K562 (cell line): ENCODE measurements at regions not wholly inside any gene's neighbourhood (a gene's known extent, or its start where the extent isn't known, plus 50 kb on each side); places are given as distances from the start of the nearest gene placed in this dataset.
"Not testable (repeated sequence)": the region's sequence is repeated elsewhere in the genome, so short reads cannot be mapped to it uniquely, and the experiment has no call there.

Experiments
- ATAC-seq: fragments of 200-7000 bp; cut with Tn5 transposase; 3 replicates; pipeline ENCODE4 v1.9.1; 2020; ENCODE audit warnings: moderate library complexity
- BruUV-seq: library from RNA; stranded (reverse); fragments of 400-500 nt; replicated peaks from 2 replicates; lab custom pipeline; 2021; lab: Mats Ljungman, UMichigan
- CTCF ChIA-PET: fragments of 300-600 bp; formaldehyde crosslinking; extraction: SDS; loops from one replicate; lab custom pipeline; 2021; ENCODE audit warnings: low intra/inter-chr PET ratio; lab: Yijun Ruan, JAX
- POLR2A ChIA-PET: fragments of 300-600, 350-650 bp; sonication (Branson Sonifier 250); formaldehyde crosslinking; extraction: SDS; loops from one replicate; lab custom pipeline; 2021; ENCODE audit warnings: antibody characterized with exemption, inconsistent platforms; lab: Yijun Ruan, JAX
- DNase-seq, 4 experiments: peaks; one replicate each; pipeline versions ENCODE4 v3.0.0 to v3.0.0-alpha.2; 2011 to 2018; ENCODE audit warnings: low spot score in 3 of 4, mixed read lengths in 3 of 4; ENCODE audit errors: extremely low read depth in 1 of 4
- FAIRE-seq: peaks from 2 replicates; lab custom pipeline; 2011; peaks lifted over from hg19 to GRCh38; lab: Jason Lieb, UNC
- H2AFZ ChIP-seq: 2 replicates; pipeline ENCODE4 v1.6.0; 2011; ENCODE audit warnings: low read depth, low read length, control low read depth, inconsistent platforms
- H3K27ac ChIP-seq: fragments of 200-600 bp; 3 replicates; pipeline ENCODE4 v1.8.0; 2011; ENCODE audit warnings: low read depth, mild to moderate bottlenecking, control low read depth, inconsistent platforms, low read length, moderate library complexity, mixed read lengths; ENCODE audit errors: extremely low read depth
- H3K27me3 ChIP-seq, 2 experiments: fragments of 300-600 bp in 1 of 2; 2 replicates in 1 of 2; 3 replicates in 1 of 2; pipeline versions ENCODE4 v1.6.0 to v1.8.0; 2011; ENCODE audit warnings: inconsistent platforms in 2 of 2, low read length in 2 of 2, mild to moderate bottlenecking in 1 of 2, mixed read lengths in 1 of 2, moderate library complexity in 1 of 2; ENCODE audit not compliant: control insufficient read depth in 2 of 2, insufficient read depth in 2 of 2
- H3K36me3 ChIP-seq: fragments of 300-600 bp; 3 replicates; pipeline ENCODE4 v1.8.0; 2011; ENCODE audit warnings: mild to moderate bottlenecking, low read length, inconsistent platforms; ENCODE audit not compliant: control insufficient read depth, insufficient read depth
- H3K4me1 ChIP-seq, 2 experiments: fragments of 200-600 bp in 1 of 2; replicated peaks in 1 of 2; 2 replicates in 1 of 2; 3 replicates in 1 of 2; pipeline versions ENCODE4 v1.5.1 to v1.8.0; 2011; ENCODE audit warnings: inconsistent platforms in 2 of 2, low read length in 2 of 2, mild to moderate bottlenecking in 1 of 2, mixed read lengths in 1 of 2, moderate library complexity in 1 of 2; ENCODE audit not compliant: control insufficient read depth in 2 of 2, insufficient read depth in 2 of 2
- H3K4me2 ChIP-seq: 2 replicates; pipeline ENCODE4 v1.6.1; 2011; ENCODE audit warnings: low read length, control low read depth, inconsistent platforms, mixed read lengths; ENCODE audit not compliant: insufficient read depth
- H3K4me3 ChIP-seq: fragments of 200-600 bp; sonication (generic), shearing (Covaris generic); 2 replicates; pipeline ENCODE4 v1.5.1; 2016; ENCODE audit warnings: control low read depth, inconsistent platforms
- H3K79me2 ChIP-seq: fragments of 200-600 bp; 3 replicates; pipeline ENCODE4 v1.8.0; 2011; ENCODE audit warnings: low read length, inconsistent platforms; ENCODE audit not compliant: control insufficient read depth, insufficient read depth
- H3K9ac ChIP-seq, 2 experiments: 2 replicates each; pipeline versions ENCODE4 v1.6.0 to v1.6.1; 2011; ENCODE audit warnings: low read depth in 2 of 2, low read length in 2 of 2, control low read depth in 1 of 2, inconsistent platforms in 1 of 2, mild to moderate bottlenecking in 1 of 2, mixed read lengths in 1 of 2; ENCODE audit not compliant: insufficient read depth in 1 of 2
- H3K9me1 ChIP-seq: one replicate; pipeline ENCODE4 v1.6.0; 2011; ENCODE audit warnings: inconsistent platforms, mild to moderate bottlenecking, low read length, moderate library complexity; ENCODE audit not compliant: control insufficient read depth, insufficient read depth
- H3K9me3 ChIP-seq: replicated peaks from 2 replicates; pipeline ENCODE4 v1.5.1; 2011; ENCODE audit warnings: low read depth, low read length, inconsistent platforms; ENCODE audit not compliant: control insufficient read depth, insufficient read depth
- H4K20me1 ChIP-seq: replicated peaks from 2 replicates; pipeline ENCODE4 v1.6.1; 2011; ENCODE audit warnings: low read length, inconsistent platforms, mixed read lengths; ENCODE audit not compliant: control insufficient read depth, insufficient read depth
- CBX3 ChIP-seq, 2 experiments: IDR thresholded peaks; 1 replicate in 1 of 2; 2 replicates in 1 of 2; pipeline ENCODE4 v1.6.1; 2012; ENCODE audit warnings: inconsistent platforms in 2 of 2, low read length in 2 of 2, borderline replicate concordance in 1 of 2, control low read depth in 1 of 2
- DIDO1 ChIP-seq: fragments of 450-650 bp; IDR thresholded peaks from 2 replicates; pipeline ENCODE4 v1.6.1; 2016; ENCODE audit warnings: low read depth, missing biosample characterization, missing genetic modification characterization
- ELK1 ChIP-seq: sonication (generic); formaldehyde crosslinking; IDR thresholded peaks from 2 replicates; pipeline ENCODE4 v1.8.1; 2022; ENCODE audit warnings: missing genetic modification reagents
- FUS ChIP-seq: fragments of 200-400 bp; formaldehyde crosslinking; optimal IDR thresholded peaks from 2 replicates; pipeline ENCODE3; 2017; ENCODE audit warnings: low read depth, low read length
- HBP1 ChIP-seq: fragments of 450-650 bp; formaldehyde crosslinking; IDR thresholded peaks from 2 replicates; pipeline ENCODE4 v1.4.0; 2022; ENCODE audit warnings: missing genetic modification characterization
- HDAC6 ChIP-seq: IDR thresholded peaks from 2 replicates; pipeline ENCODE4 v1.6.1; 2012; ENCODE audit warnings: low read depth, mild to moderate bottlenecking, control low read depth, inconsistent platforms, low read length, moderate library complexity
- HLTF ChIP-seq: fragments of 450-650 bp; IDR thresholded peaks from 2 replicates; pipeline ENCODE4 v1.6.1; 2016
- HOXB6 ChIP-seq: fragments of 250-450 bp; sonication (Bioruptor Pico); IDR thresholded peaks from 2 replicates; pipeline ENCODE4 v1.5.1; 2022; ENCODE audit warnings: mild to moderate bottlenecking, borderline replicate concordance
- NFIC ChIP-seq: fragments of 450-650 bp; IDR thresholded peaks from 2 replicates; pipeline ENCODE4 v1.6.1; 2017; ENCODE audit warnings: mild to moderate bottlenecking, inconsistent platforms
- NFIX ChIP-seq: fragments of 250-450 bp; sonication (Bioruptor Pico); IDR thresholded peaks from 2 replicates; pipeline ENCODE4 v1.4.0; 2020; ENCODE audit warnings: low read depth, mild to moderate bottlenecking, moderate library complexity
- NUFIP1 ChIP-seq: fragments of 450-650 bp; IDR thresholded peaks from 2 replicates; pipeline ENCODE4 v1.6.1; 2018; ENCODE audit not compliant: partially characterized antibody
- TGIF2 ChIP-seq: sonication (generic); formaldehyde crosslinking; IDR thresholded peaks from 2 replicates; pipeline ENCODE4 v1.8.1; 2022; ENCODE audit warnings: mild to moderate bottlenecking, missing genetic modification reagents, moderate library complexity
- U2AF1 ChIP-seq: fragments of 200-400 bp; formaldehyde crosslinking; optimal IDR thresholded peaks from 2 replicates; pipeline ENCODE3; 2017; ENCODE audit warnings: mild to moderate bottlenecking, low read depth, low read length, moderate library complexity
- XRCC4 ChIP-seq: IDR thresholded peaks from one replicate; pipeline ENCODE4 v1.6.1; 2011; ENCODE audit not compliant: insufficient read depth, insufficient read length; ENCODE audit errors: extremely low read depth
- ZNF766 ChIP-seq: fragments of 200-800 bp; sonication (Bioruptor generic); conservative IDR thresholded peaks from 2 replicates; pipeline ENCODE4 v1.6.1; 2016; ENCODE audit warnings: missing genetic modification characterization, missing compliant biosample characterization
- WGBS: fragments of 100-300 bp; shearing (Covaris generic); methylation state at CpG from one replicate; pipeline ENCODE4 v1.1.6; 2016; ENCODE audit warnings: low coverage, mixed read lengths; ENCODE audit not compliant: insufficient coverage; ENCODE audit errors: missing lambda C conversion rate; 5-methylcytosine and 5-hydroxymethylcytosine counted together
- in situ Hi-C: fragments of 300-500 bp; cut with MboI; formaldehyde crosslinking; loops from 4 replicates; pipeline ENCODE4 v1.15.0; 2018; ENCODE audit warnings: inconsistent platforms, mixed read lengths
- intact Hi-C: fragments of 100-400 bp; cut with micrococcal nuclease; formaldehyde crosslinking; loops from 2 replicates; pipeline ENCODE4 v1.14.2; 2022

GRCh38 chr14:89098254-89098653 lies 273.8 kb downstream of the TTC8 start:
- no peaks in the 10 kb centered on the region for H3K9me1 ChIP-seq
- ATAC-seq (no peak), FAIRE-seq (no peak), DNase-seq (no peak)
- no peaks in the 10 kb centered on the region for H3K4me1 ChIP-seq
- H3K27ac ChIP-seq = no peak overlapping the region
- H3K4me3 ChIP-seq = no peak overlapping the region
- no peaks in the 10 kb centered on the region for H3K36me3 ChIP-seq
- POLR2A ChIA-PET = no interaction called here
- no peaks in the 10 kb centered on the region for H3K9me3 ChIP-seq
- H4K20me1 ChIP-seq = no peaks in the 10 kb centered on the region
- TF ChIP-seq HOXB6 (no peak), CBX3 (IDR thresholded peaks at IDR 0.05; ENCODE audit: borderline replicate concordance in 1 of 2, low read length in 2 of 2) (no peak), TGIF2 (CRISPR knock-in tag) (no peak), ZNF766 (CRISPR knock-in tag) (no peak), NFIC (no peak), DIDO1 (tag) (no peak), HLTF (no peak), U2AF1 (no peak), XRCC4 (no peak), ELK1 (CRISPR knock-in tag) (no peak), FUS (no peak), HDAC6 (no peak), NUFIP1 (no peak), HBP1 (no peak), NFIX (CRISPR knock-in tag) (no peak)
- H3K9ac ChIP-seq = no peak overlapping the region
- H3K27me3 ChIP-seq = no peaks in the 10 kb centered on the region; a peak in 1 of 5 replicates
- intact Hi-C loops = no loop called here
- in situ Hi-C loops = no loop called here
- no TSS peak for BruUV-seq
- no peaks in the 10 kb centered on the region for H3K79me2 ChIP-seq
- no peak overlapping the region for H3K4me2 ChIP-seq
- H2AFZ ChIP-seq = no peak overlapping the region
- CTCF ChIA-PET = no interaction called here
- WGBS = 0% methylated on average over 2 of the region's 2 CpGs

- BruUV-seq, intact Hi-C loops, H3K36me3 ChIP-seq, ATAC-seq, in situ Hi-C loops, CTCF ChIA-PET, FAIRE-seq, H3K27ac ChIP-seq, H3K4me3 ChIP-seq, H3K9ac ChIP-seq, H3K4me2 ChIP-seq, H4K20me1 ChIP-seq, DNase-seq, H3K4me1 ChIP-seq, H2AFZ ChIP-seq, H3K79me2 ChIP-seq, H3K9me1 ChIP-seq, H3K9me3 ChIP-seq, POLR2A ChIA-PET: not testable (repeated sequence)
- WGBS = 2% methylated on average over 9 of the region's 10 CpGs
- H3K27me3 ChIP-seq = peaks cover 0 to 11% of the 10 kb centered on the region in 2 experiments; a peak in 1 of 5 replicates
Measured at GRCh38 chr14:89104171-89104817, 279.8 kb downstream of the TTC8 start.
